22Rv1 (cell line): ENCODE measurements at regions not wholly inside any gene's neighbourhood (a gene's known extent, or its start where the extent isn't known, plus 50 kb on each side); places are given as distances from the start of the nearest gene placed in this dataset.

Experiments used
- CTCF ChIP-seq: fragments of 450-650 bp; IDR thresholded peaks from 2 replicates; pipeline ENCODE4 v1.5.1; 2017; ENCODE audit warnings: mild to moderate bottlenecking
- ZFX ChIP-seq: fragments of 450-650 bp; IDR thresholded peaks from 2 replicates; pipeline ENCODE4 v1.6.1; 2017; ENCODE audit warnings: antibody characterized with exemption, borderline replicate concordance

- no peak for TF ChIP-seq CTCF
- TF ChIP-seq ZFX, result no peak
Measured at GRCh38 chr2:150850641-150851040, 363.2 kb upstream of the RND3 start.
